HAP-1 (cell line): ENCODE measurements at regions not wholly inside any gene's neighbourhood (a gene's known extent, or its start where the extent isn't known, plus 50 kb on each side); places are given as distances from the start of the nearest gene placed in this dataset.

Source experiments
- DNase-seq, 2 experiments: peaks; one replicate each; pipeline ENCODE4 v3.0.0-alpha.2; 2016 to 2020; ENCODE audit warnings: low spot score in 2 of 2
- H3K27me3 ChIP-seq: fragments of 250-450 bp; sonication (Bioruptor Pico); 2 replicates; pipeline ENCODE4 v1.5.1; 2020; ENCODE audit warnings: low read depth, mild to moderate bottlenecking, moderate library complexity
- H3K36me3 ChIP-seq: fragments of 250-450 bp; sonication (Bioruptor Pico); replicated peaks from 2 replicates; pipeline ENCODE4 v1.5.1; 2020; ENCODE audit warnings: mild to moderate bottlenecking
- H3K4me1 ChIP-seq: fragments of 250-450 bp; sonication (Bioruptor Pico); 2 replicates; pipeline ENCODE4 v1.5.1; 2020; ENCODE audit warnings: mild to moderate bottlenecking
- H3K4me3 ChIP-seq: fragments of 250-450 bp; sonication (Bioruptor Pico); 2 replicates; pipeline ENCODE4 v1.5.1; 2020; ENCODE audit warnings: mild to moderate bottlenecking, moderate library complexity
- H3K9me3 ChIP-seq: fragments of 250-450 bp; sonication (Bioruptor Pico); 2 replicates; pipeline ENCODE4 v1.5.1; 2020; ENCODE audit warnings: mild to moderate bottlenecking, moderate library complexity
- in situ Hi-C: fragments of 300-500 bp; cut with MboI; formaldehyde crosslinking; loops from 3 replicates; pipeline ENCODE4 v1.14.3; 2020; ENCODE audit warnings: low sequenced_read_pairs, inconsistent platforms, mixed read lengths

DNA sequence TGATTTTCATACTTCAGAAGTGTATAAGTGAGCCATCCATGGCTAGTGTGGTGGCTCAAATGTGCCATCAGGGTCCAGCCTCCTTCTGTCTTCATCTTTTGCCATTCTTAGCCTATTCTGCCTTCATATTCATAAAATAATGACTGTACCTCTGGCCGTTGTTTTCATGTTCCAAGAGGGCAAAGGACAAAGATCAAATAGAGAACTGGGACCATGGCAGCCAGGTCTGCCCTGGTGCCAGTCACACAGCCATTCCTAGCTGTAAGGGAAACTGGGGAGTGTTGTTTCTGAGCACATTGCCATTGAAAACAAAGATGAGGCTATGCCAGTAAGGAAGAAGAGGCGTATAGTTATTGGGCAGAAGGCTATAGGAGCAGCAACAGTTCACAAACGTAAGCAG is 518.6 kb downstream of the TFAP2B start:
- no peak overlapping the region for H3K4me3 ChIP-seq
- no peaks in the 10 kb centered on the region for H3K27me3 ChIP-seq
- in situ Hi-C loops: no loop called here
- peaks cover 3% of the 10 kb centered on the region for H3K4me1 ChIP-seq
- no peaks in the 10 kb centered on the region for H3K36me3 ChIP-seq
- no peak for DNase-seq
- H3K9me3 ChIP-seq: no peaks in the 10 kb centered on the region

DNA sequence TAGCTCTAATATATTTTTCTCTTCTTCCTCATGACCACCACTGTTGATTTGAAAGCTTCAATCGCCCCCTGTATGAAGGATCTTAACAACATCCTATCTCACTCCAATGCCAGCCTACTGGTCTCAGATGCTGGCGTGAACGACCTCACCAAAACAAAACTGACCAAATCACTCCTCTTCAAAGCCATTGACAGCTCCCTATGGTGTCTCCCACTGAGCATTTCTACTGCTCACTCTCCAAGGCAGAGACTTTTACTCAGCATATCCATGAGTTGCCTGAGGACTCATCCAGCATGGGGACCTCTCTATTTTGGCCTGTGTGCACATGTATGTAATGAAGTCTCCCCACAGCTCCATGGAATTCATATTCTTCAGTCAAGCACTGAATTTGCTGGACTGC is 520.4 kb downstream of the TFAP2B start:
- H3K4me3 ChIP-seq: no peak overlapping the region
- in situ Hi-C loops: no loop called here
- no peak for DNase-seq

DNA sequence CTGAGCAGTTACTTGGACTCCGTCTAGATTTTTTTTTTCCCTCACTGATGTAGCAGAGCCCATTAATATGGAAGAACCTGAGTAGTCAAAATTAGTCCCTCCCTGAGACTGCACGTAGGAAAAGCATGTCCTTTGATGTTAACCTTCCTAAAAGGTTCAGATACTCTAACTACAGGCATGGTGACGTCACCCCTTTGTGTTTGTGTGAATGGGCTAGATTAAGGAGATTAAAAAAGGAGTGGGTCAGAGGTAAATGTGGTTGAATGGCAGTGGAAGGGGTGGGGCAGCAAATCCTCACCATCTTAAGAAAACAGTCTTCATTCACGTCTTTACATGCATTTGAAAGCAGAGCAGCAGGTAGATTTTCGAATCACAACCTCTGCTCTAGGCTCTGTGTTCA is 521.1 kb downstream of the TFAP2B start:
- H3K27me3 ChIP-seq: no peaks in the 10 kb centered on the region
- H3K4me1 ChIP-seq: peaks cover 3% of the 10 kb centered on the region
- no peak overlapping the region for H3K4me3 ChIP-seq
- H3K9me3 ChIP-seq: no peaks in the 10 kb centered on the region
- in situ Hi-C loops: no loop called here
- DNase-seq: peak; percentile 57 to 60
- no peaks in the 10 kb centered on the region for H3K36me3 ChIP-seq

More for the DNA sequence above, 520.4 kb downstream of the TFAP2B start:
- Histone ChIP-seq H3K27me3 (no peaks in the 10 kb centered on the region), H3K36me3 (no peaks in the 10 kb centered on the region), H3K9me3 (no peaks in the 10 kb centered on the region), H3K4me1 (peaks cover 3% of the 10 kb centered on the region)

DNA sequence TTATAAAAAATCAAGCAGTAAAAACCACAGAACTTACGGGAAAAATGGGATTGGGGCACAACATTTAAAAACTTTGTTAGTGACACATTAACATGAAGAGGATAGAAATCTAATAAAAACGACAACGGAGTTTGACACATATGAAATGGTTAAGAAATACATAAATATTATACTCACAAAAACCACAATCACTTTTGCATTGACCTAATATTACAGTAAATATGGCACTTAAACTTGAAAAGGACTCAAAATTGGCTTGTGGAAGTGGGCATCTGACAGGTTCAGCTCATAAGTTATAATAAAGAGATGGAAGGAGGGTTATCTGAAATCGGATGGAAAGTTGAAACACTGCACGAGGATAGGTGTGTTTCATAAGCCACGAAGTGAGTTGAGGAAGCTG is 523.7 kb downstream of the TFAP2B start:
- no peak overlapping the region for H3K4me3 ChIP-seq
- DNase-seq: no peak
- no peaks in the 10 kb centered on the region for H3K9me3 ChIP-seq

DNA sequence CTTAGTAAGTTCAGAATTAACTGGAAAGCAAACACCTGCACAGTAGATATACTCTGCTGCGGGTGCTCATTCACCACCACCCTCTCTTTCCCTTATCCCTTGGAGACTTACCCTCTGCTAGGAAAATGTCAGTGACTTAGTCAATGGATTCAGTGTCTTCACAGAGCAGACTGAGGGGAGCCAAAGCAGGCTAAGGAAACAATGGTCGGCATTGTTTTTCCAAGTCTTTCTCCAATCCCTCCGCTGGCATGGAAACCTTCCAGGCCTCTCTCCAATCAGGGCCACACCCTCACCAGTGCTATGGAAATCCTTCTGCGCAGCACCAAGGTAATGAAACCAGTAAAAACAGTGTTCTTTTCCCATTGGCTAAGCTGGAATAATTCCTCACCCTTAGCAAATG is 531.2 kb downstream of the TFAP2B start:
- no peak for DNase-seq
- Histone ChIP-seq H3K4me1 (no peaks in the 10 kb centered on the region), H3K9me3 (no peaks in the 10 kb centered on the region), H3K4me3 (no peak overlapping the region), H3K36me3 (no peaks in the 10 kb centered on the region), H3K27me3 (no peaks in the 10 kb centered on the region)
- in situ Hi-C loops: no loop called here

More for the DNA sequence above, 523.7 kb downstream of the TFAP2B start:
- Histone ChIP-seq H3K27me3 (no peaks in the 10 kb centered on the region), H3K36me3 (no peaks in the 10 kb centered on the region), H3K4me1 (peaks cover 3% of the 10 kb centered on the region)
- in situ Hi-C loops: no loop called here

DNA sequence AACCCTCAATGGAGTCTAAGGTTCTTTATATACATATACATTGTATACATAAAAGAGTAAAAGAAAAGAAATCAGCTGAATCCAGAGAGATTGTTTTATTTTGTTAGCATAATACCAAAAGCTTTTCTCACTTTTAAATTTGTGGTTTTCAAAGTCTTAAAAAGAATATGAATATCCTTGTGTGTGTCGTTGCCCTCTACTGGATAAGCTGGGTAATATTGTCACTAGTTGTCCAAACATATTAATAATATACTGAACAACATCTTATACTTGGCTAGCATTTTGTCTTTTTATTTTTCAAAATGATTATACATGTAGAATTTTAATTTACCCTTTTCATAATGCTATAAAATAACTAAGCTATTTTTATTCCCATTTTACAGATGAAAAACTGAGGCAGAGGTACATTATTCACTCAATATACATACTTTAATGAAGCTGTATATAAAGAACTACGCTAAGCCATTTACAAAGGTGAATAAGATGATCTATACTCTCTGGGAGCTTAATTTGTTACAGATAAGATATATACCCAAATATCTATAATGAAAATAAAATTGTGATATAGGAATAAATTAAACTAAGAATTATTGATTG is 531.7 kb downstream of the TFAP2B start:
- no peaks in the 10 kb centered on the region for H3K9me3 ChIP-seq
- DNase-seq: no peak
- in situ Hi-C loops: no loop called here

DNA sequence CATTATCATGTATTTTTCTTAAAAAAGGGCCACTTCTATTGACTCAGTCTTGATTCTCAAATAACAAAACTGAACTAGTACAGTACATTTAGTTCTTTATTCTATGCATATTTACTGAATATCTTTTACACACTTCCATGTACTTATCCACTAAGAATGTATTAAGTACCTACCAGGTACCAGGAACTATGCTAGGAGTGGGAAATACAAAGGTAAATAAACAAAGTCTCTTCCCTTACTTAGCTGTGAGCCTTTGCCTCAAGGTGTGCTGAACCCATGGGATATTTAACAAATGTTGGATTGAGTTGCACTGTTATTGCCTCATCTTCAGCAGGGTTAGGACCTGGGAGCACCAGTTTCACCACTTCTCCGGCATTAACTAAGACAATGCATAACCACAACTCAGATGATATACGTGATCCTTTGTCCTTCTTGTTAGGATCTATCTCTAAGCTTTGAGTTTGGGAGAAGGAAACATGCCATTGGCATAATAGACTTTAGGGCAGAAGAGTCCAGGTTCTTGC is 533.9 kb downstream of the TFAP2B start:
- Histone ChIP-seq H3K4me3 (no peak overlapping the region), H3K36me3 (no peaks in the 10 kb centered on the region), H3K9me3 (no peaks in the 10 kb centered on the region), H3K4me1 (no peaks in the 10 kb centered on the region), H3K27me3 (no peaks in the 10 kb centered on the region)
- no peak for DNase-seq
- in situ Hi-C loops: no loop called here

More for the DNA sequence above, 531.7 kb downstream of the TFAP2B start:
- Histone ChIP-seq H3K36me3 (no peaks in the 10 kb centered on the region), H3K4me3 (no peak overlapping the region), H3K4me1 (no peaks in the 10 kb centered on the region), H3K27me3 (no peaks in the 10 kb centered on the region)

DNA sequence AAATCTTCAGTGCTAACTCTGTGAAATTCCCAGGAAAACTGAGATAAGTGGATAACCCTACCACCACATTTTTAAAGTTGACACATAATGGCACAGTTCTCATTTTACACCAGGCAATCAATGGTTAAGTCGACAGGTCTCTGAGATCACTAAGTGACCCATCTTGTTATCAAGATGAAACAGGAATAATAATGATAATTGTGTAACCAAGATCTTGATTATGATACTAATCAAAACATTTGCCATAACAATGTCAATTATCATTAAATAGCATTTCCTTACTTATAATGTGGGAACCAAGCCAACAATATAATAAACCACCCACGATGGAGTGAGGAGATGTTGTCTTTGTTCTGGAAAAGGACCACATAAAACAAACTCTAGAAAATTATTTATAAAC is 541.6 kb downstream of the TFAP2B start:
- Histone ChIP-seq H3K4me1 (no peaks in the 10 kb centered on the region), H3K27me3 (no peaks in the 10 kb centered on the region), H3K9me3 (no peaks in the 10 kb centered on the region), H3K36me3 (no peaks in the 10 kb centered on the region), H3K4me3 (no peak overlapping the region)
- in situ Hi-C loops: no loop called here
- no peak for DNase-seq

DNA sequence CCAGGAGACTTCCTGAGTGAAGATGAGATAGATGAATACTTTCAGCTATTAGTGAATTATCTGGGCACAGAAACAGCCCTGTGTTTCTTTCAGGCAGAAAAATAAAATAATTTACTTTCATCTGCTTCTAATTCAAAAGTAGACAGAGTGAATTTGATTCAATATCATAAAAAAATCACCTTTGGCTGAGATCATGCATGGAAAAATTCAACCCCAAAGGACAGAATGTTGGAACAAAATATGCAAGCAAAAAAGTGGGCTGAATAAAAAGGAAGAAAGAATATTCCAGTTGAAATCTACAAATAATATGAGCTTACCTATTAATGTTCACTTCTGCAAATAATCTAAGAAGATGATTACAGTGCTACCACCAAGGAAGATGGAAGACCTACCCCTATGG is 546.9 kb downstream of the TFAP2B start:
- in situ Hi-C loops: no loop called here
- H3K4me1 ChIP-seq: no peaks in the 10 kb centered on the region
- H3K36me3 ChIP-seq: no peaks in the 10 kb centered on the region

DNA sequence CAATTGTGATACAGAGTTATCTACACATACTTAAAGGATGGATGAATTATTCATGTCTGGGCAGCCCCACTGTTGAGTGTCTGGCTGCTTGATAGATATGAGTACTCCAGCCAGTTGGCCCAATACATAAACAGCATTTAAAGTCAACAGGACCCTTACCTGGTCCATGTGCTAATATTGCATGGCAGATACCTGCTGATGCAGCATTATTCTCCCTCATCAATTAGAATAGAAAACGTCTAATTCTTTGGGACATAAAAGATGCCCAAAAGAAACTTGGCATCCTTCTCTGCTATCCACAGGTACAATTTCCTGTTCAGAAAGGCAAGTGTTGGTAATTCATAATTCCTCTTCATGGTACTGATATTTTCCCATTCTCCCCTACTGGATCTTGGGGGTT is 550.8 kb downstream of the TFAP2B start:
- in situ Hi-C loops: no loop called here

More for the DNA sequence above, 546.9 kb downstream of the TFAP2B start:
- H3K4me3 ChIP-seq: no peak overlapping the region
- H3K9me3 ChIP-seq: no peaks in the 10 kb centered on the region
- H3K27me3 ChIP-seq: no peaks in the 10 kb centered on the region
- no peak for DNase-seq

DNA sequence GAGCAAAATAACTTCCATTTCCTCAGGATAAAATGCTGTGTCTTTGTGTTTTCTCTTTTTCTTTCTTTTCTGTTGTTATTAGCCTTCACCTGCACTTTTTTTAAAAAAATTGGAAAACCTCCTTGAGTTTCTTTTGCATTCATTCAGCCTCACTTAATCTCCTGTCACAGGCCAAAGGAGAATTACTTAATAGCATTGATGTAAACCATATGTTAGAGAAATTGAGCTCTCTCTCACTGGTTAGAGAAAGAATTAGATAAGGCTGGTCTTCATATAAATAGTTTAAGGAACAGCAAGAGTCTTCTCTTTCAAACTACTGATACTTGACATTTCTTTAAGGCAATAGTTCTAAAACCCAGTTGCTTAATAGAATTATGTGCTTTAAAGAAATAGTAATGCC is 564.2 kb downstream of the TFAP2B start:
- DNase-seq: no peak
- no peaks in the 10 kb centered on the region for H3K9me3 ChIP-seq
- no peaks in the 10 kb centered on the region for H3K36me3 ChIP-seq
- no peak overlapping the region for H3K4me3 ChIP-seq
- in situ Hi-C loops: no loop called here
- no peaks in the 10 kb centered on the region for H3K27me3 ChIP-seq
- no peaks in the 10 kb centered on the region for H3K4me1 ChIP-seq

More for the DNA sequence above, 550.8 kb downstream of the TFAP2B start:
- Histone ChIP-seq H3K36me3 (no peaks in the 10 kb centered on the region), H3K4me3 (no peak overlapping the region), H3K27me3 (no peaks in the 10 kb centered on the region), H3K9me3 (no peaks in the 10 kb centered on the region), H3K4me1 (no peaks in the 10 kb centered on the region)
- DNase-seq: no peak

DNA sequence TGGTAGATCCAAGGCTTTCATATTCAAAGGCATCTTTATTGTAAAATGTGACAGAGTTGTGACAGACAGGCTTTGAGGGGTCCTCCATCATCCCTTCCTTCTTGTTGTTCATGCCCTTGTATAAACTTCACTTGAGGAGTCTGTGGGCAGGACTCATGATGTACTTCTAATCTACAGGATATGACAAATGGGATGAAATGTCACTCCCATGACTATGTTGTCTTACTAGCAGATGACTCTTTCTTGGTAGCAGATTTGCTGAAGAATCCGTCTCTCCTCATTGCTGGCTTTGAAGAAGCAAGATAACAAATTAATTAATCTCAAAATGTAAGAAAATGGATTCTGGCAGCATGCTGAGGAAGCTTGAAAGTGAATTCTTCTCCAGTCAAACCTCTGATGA is 566.1 kb downstream of the TFAP2B start:
- Histone ChIP-seq H3K4me1 (no peaks in the 10 kb centered on the region), H3K4me3 (no peak overlapping the region), H3K9me3 (no peaks in the 10 kb centered on the region), H3K27me3 (no peaks in the 10 kb centered on the region), H3K36me3 (no peaks in the 10 kb centered on the region)
- in situ Hi-C loops: no loop called here
- DNase-seq: no peak

DNA sequence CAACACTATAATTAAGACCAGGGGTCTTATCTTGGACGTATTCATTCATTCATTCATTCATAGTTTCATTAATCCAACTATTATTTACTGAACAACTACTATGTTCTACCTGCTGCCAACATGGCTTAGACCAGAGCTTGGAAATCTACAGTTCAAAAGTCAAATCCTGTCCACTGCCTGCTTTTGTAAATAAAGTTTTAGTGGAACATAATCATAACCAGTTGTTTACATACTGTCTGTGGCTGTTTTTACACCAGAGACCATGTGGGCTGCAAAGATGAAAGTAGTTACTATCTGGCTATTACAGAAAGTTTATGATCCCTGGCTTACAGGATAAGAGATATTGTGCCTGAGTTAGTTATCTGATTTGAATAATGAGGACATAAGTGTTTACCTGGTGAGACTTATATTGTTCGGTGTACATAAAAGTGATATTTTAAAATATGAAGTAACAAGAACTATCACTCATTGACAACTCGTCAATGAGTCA is 567.7 kb downstream of the TFAP2B start:
- in situ Hi-C loops: no loop called here
- no peaks in the 10 kb centered on the region for H3K36me3 ChIP-seq
- no peaks in the 10 kb centered on the region for H3K4me1 ChIP-seq
- no peak overlapping the region for H3K4me3 ChIP-seq
- no peaks in the 10 kb centered on the region for H3K9me3 ChIP-seq
- no peak for DNase-seq
- H3K27me3 ChIP-seq: no peaks in the 10 kb centered on the region

DNA sequence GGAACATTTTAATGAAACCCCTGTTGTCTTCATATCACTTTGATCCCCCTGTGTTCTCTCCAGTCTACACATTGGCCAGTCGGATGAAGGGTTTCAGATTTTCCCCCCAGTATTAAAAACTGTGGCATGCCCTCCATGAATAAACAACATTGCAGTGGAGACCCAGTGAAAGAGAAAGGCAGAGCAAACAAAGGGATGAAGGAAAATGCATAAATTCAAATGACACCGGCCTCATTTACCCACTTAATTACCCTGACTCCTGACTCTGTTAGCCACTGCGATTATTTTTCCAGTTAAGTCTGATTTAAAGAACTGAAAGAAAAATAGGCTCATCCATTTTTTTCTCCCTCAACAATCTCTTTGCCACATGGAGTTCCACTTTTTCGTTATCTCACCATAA is 569.2 kb downstream of the TFAP2B start:
- in situ Hi-C loops: no loop called here

DNA sequence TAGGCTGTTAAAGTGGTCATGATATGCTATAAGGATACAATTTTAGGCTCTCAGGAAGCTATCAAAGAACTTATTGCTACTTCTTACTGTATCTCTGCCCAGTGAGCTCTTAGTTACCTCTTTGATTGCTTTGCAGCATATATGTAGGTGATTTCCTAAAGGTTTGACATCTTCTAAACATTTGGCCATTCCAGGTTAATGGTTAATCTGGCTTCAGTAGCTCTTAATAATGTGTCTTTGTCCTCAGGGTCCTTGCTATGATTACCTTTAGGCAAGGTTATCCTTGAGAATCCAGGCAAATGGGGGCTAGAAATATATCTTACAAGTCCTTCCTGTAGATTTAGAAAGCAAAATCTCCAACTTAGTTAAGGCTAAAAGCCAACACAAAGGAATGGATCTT is 575.4 kb downstream of the TFAP2B start:
- no peaks in the 10 kb centered on the region for H3K4me1 ChIP-seq
- DNase-seq: no peak
- no peaks in the 10 kb centered on the region for H3K9me3 ChIP-seq
- in situ Hi-C loops: no loop called here
- no peaks in the 10 kb centered on the region for H3K36me3 ChIP-seq
- H3K4me3 ChIP-seq: no peak overlapping the region
- H3K27me3 ChIP-seq: no peaks in the 10 kb centered on the region

More for the DNA sequence above, 569.2 kb downstream of the TFAP2B start:
- Histone ChIP-seq H3K4me3 (no peak overlapping the region), H3K4me1 (no peaks in the 10 kb centered on the region), H3K9me3 (no peaks in the 10 kb centered on the region), H3K27me3 (no peaks in the 10 kb centered on the region), H3K36me3 (no peaks in the 10 kb centered on the region)
- no peak for DNase-seq
